Iris pigment epithelial cell (primary cell): ENCODE measurements at regions not wholly inside any gene's neighbourhood (a gene's known extent, or its start where the extent isn't known, plus 50 kb on each side); places are given as distances from the start of the nearest gene placed in this dataset.
"Not testable (repeated sequence)": the region's sequence is repeated elsewhere in the genome, so short reads cannot be mapped to it uniquely, and the experiment has no call there.

Experiments
- DNase-seq: peaks from one replicate; pipeline ENCODE4 v3.0.0-alpha.2; 2011; ENCODE audit warnings: low read depth

- no peak for DNase-seq
Measured at GRCh38 chr2:21782866-21783265, 659.1 kb downstream of the TDRD15 start.

DNA sequence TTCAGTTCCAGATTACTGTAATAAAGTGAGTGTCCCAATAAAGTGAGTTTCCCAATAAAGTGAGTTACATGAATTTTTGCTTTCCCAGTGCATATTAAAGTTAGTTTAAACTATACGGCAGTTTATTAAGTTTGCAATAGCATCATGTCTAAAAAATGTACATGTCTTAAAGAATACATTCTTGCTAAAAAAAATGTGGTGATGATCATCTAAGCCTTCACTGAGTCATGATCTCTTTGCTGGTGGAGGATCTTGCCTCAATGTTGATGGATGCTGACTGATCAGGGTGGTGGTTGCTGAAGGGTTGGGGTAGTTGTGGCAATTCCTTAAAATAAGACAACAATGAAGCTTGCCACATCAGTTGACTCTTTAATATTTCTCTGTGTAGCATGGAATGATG lies 664.2 kb downstream of the TDRD15 start:
- DNase-seq, result peak; percentile 79

DNA sequence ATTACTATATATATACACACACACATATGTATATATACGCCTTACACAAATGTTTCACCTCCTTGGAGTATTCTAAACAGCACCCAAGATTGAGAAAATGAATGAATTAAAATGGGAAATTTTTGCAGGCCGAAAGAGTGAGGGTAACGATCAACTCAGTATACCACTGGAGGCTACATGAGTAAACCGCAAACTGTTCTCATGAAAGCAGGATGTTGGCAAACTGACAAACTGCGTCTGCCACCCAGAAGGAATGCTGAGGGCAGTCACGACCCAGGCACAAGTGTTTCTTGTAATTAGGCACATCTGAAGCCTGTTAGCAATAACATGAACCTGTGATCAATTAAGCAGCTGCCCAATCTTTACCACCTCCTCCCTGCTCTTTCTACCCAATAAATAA lies 666.5 kb downstream of the TDRD15 start:
- not testable (repeated sequence) for DNase-seq

DNA sequence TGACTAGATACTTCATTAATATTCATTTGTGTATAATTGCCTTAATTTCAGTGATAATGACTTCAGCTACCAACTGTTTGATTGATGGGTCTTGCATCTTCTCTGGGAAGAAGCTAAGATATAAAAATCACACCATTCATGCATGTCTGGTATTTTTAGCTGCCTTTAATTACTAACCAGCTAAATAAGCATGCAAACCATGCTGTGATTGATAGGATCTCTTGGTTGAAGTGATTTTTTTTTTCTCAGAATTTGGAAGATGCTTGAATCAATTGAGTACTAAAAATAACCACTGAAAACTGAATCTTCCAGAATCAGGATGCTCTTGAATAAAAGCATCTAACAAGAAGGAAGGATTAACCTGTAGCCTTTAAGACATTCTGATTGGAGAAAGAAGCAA lies 668.8 kb downstream of the TDRD15 start:
- DNase-seq, result no peak

- DNase-seq, result peak; percentile 52
Measured at GRCh38 chr2:21793461-21793860, 669.7 kb downstream of the TDRD15 start.

DNA sequence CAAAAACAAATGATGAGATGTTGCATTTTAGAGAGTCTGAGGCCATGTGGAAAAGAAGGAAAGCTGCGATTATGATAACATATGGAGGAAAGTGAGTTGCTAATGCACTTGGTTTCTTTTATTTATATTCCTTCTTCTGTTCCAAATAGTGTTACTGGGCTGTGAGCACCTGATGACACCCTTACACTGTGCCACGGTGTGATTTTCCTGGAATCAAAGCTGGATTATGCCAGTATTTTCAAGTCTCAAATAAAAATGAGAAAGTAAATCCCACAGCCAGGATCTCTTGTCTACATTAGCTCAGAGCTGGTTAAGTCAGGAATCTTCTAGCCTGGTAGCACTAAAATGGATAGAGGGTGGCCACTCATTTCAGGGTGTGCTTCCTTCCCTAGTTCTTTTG lies 670.8 kb downstream of the TDRD15 start:
- DNase-seq, result no peak

DNA sequence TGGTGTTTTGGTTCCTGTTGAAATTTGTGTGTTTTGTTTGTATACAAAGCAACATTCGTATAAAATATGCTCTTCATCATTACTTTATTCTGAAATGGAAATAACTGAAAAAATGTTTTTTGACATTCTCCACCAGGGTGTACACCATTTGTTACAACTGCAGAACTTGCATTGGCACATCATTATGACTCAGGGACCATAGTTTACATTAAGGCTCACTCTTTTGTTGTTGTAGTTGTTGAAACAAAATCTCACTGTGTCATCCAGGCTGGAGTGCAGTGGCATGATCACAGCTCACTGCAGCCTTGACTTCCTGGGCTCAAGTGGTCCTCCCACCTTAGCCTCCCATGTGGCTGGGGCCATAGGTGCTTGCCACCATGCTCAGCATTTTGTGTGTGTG lies 676.6 kb downstream of the TDRD15 start:
- peak; percentile 57 for DNase-seq

DNA sequence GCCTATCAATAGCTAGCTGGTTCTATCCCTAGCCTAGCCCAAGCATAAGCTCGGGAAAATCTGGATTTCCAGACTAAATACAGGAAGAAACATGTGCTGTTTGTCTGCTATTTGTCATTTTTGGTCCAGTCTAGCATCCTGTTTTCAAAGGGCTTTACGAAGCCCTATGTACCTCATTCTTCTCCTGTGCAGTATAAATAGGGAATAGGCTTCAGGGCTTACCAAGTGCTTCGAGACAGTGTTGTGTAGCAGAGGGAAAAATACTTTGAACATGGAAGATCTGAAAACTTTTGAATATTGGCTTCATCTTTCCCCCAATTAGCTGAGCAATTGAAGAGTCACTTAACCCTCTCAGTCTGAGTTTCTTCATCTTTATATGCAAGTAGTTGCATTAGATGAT lies 679.8 kb downstream of the TDRD15 start:
- no peak for DNase-seq

DNA sequence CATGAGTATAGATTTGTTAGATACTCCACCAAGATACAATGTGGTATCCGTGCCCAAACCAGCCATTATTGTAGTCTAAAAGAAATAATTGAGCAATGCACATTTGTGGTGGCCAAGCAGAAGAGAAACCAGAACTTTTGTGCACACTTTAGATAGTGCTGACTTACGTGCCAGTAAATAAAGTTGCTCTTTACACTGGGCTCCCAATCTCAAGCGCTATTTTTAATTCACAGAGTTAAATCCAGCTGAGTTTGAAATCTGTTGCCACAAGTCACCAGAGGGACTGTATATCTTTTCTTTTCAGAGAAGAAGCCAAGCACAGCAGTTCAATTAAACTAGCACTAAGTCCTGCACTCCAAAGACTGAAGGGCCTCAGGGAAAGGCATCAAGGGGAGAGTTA lies 680.4 kb downstream of the TDRD15 start:
- no peak for DNase-seq

GRCh38 chr2:21811541-21811940 lies 687.8 kb downstream of the TDRD15 start:
- DNase-seq, result no peak

DNA sequence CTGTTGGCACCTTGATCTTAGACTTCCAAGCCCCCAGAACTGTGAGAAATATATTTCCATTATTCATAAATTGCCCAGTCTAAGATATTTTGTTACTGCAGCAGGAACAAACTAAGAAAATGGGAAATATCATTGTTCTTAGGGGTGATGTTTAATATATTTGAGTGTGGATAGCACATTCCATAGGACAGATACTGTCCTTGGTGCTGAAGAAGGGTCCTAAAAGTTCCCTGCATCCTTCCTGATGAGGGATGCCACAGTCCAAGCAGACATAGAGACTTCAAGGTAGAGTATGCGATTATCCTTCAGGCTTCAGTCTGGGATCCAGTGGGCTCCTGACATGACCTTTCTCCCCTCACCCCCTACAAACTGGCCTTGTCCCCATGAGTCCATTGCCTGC lies 689.0 kb downstream of the TDRD15 start:
- no peak for DNase-seq

- no peak for DNase-seq
Measured at GRCh38 chr2:21814588-21815149, 690.9 kb downstream of the TDRD15 start.

DNA sequence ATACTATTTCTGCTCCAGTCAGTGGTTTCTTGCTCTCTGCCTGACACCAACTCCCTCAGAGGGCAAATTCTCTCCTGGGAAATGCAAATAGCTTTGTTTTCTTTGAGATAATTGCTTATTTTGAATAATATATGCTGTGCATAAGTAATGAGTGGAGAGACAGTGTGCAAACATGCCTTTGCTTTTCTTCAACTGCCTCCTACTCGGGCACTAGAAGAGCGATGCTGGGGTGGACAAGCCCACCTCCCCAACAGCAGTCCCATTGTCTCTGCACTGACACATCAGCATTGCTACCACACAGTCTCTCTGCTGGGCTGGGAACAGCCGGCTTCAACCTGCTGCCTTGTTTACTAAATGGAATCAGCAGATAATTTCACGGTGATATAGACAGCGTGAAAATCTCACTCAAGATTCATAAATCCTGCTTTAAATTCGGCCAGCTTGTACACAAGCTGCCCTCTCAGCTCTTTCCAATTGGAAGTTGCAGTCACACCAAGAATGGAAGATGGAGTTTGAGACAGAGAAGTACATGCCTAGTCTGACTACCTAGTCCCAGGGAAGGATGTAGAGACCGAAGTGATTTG lies 694.5 kb downstream of the TDRD15 start:
- DNase-seq, result no peak

- DNase-seq, result peak; percentile 80
Measured at GRCh38 chr2:21819454-21819853, 695.7 kb downstream of the TDRD15 start.

DNA sequence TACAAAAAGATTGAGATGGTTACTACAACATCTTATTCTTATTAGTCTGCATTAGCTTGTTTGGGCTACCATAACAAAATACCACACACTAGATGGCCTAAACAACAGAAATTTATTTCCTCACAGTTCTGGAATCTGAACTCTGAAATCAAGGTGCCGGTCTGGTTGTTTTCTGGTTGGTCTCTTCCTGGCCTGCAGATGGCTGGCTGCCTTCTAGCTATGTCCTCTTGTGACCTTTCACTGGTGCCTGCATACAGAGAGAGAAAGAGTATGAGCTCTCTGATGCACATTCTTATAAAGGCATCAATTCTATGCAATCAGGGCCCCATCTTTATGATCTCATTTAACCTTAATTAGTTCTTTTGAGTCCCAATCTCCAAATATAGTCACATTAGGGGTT lies 696.5 kb downstream of the TDRD15 start:
- peak; percentile 68 for DNase-seq

GRCh38 chr2:21821672-21822227 lies 698.0 kb downstream of the TDRD15 start:
- peak; percentile 32 for DNase-seq

DNA sequence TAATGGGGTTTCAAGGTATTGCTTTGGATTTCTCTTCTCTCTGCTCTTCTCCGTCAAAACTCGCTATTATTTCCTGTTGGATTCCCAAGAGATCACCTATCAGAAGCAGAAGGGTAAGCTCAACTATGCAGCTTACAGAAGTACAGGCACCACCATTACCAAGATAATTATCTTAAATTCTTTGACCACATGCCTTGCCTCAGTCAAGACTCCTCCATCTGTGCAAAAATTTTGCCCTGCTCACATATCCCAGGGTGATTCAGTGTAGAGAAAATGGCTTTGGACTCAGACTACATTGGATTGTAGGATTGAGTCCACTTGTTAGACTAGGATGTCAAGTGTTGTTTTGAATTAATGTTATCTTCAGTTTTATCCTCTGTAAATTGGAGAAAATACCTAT lies 698.7 kb downstream of the TDRD15 start:
- DNase-seq, result no peak

- no peak for DNase-seq
Measured at GRCh38 chr2:21833767-21834166, 710.0 kb downstream of the TDRD15 start.

GRCh38 chr2:21836261-21836660 lies 712.5 kb downstream of the TDRD15 start:
- peak; percentile 70 for DNase-seq

GRCh38 chr2:21836719-21837118 lies 713.0 kb downstream of the TDRD15 start:
- DNase-seq, result peak; percentile 39

GRCh38 chr2:21837168-21837960 lies 713.6 kb downstream of the TDRD15 start:
- peak; percentile 88 for DNase-seq

GRCh38 chr2:21841341-21841740 lies 717.6 kb downstream of the TDRD15 start:
- DNase-seq, result no peak

DNA sequence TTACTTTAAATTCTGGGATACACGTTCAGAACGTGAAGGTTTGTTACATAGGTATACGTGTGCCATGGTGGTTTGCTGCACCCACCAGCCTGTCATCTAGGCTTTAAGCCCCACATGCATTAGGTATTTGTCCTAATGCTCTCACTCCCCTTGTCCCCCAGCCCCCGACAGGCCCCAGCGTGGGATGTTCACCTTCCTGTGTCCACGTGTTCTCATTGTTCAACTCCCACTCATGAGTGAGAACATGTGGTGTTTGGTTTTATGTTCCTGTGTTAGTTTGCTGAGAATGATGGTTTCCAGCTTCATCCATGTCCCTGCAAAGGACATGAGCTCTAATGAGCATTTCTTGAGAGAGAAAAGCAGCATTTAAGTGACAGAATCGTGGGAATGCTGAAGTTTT lies 726.6 kb downstream of the TDRD15 start:
- DNase-seq, result not testable (repeated sequence)
